ENCODE measurements at regions not wholly inside any gene's neighbourhood (a gene's known extent, or its start where the extent isn't known, plus 50 kb on each side); places are given as distances from the start of the nearest gene placed in this dataset.

DNA sequence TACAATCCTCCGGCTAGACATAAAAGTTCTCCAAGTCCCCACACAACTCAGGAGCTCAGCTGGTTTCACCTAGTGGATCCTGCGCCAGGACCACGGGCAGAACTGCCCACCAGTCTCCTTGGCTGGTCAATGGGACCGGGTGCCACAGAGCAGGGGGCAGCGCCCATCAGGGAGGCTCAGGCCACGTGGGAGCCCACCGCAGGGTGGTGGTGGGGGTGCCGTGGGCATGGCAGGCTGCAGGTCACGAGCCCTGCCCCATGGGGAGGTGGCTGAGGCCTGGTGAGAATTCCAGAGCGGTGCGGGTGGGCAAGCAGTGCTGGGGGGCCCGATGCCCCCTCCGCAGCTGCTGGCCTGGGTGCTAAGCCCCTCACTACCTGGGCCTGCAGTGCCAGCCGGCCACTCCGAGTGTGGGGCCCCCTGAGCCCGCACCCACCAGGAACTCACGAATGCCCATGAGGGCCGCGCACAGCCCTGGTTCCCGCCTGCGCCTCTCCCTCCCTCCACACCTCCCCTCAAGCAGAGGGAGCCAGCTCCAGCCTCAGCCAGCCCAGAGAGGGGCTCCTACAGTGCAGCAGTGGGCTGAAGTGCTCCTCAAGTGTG is 1091.9 kb upstream of the TENM4 start:
- no peak for TF ChIP-seq ZNF274 (IDR thresholded peaks at IDR 0.05; ENCODE audit: low read depth, low read length)
- TF ChIP-seq YY1 (IDR thresholded peaks at IDR 0.05; ENCODE audit: insufficient read depth, insufficient read length): no peak
- no peak for TF ChIP-seq SUZ12 (IDR thresholded peaks at IDR 0.05; ENCODE audit: extremely low read depth, insufficient read depth, insufficient read length)
